CD14-positive monocyte (primary cell): ENCODE measurements at regions not wholly inside any gene's neighbourhood (a gene's known extent, or its start where the extent isn't known, plus 50 kb on each side); places are given as distances from the start of the nearest gene placed in this dataset.

Experiments
- DNase-seq, 3 donors: peaks; one replicate each; pipeline ENCODE4 v3.0.0-alpha.2; 2011 to 2022
- H2AFZ ChIP-seq: 2 replicates; pipeline ENCODE4 v1.6.0; 2012; ENCODE audit warnings: mild to moderate bottlenecking, low read depth, low read length, inconsistent platforms; ENCODE audit not compliant: insufficient read depth, poor library complexity, severe bottlenecking
- H3K27ac ChIP-seq, 2 donors: 1 replicate in 1 of 2; 2 replicates in 1 of 2; pipeline ENCODE4 v1.5.1; 2012 to 2013; ENCODE audit warnings: low read length in 2 of 2, control low read depth in 1 of 2, inconsistent platforms in 1 of 2, low read depth in 1 of 2, mild to moderate bottlenecking in 1 of 2
- H3K27me3 ChIP-seq, 2 donors: one replicate each; pipeline versions ENCODE4 v1.6.0 to v1.6.1; 2011 to 2013; ENCODE audit warnings: low read length in 2 of 2; ENCODE audit not compliant: control insufficient read depth in 2 of 2, insufficient read depth in 2 of 2
- H3K36me3 ChIP-seq, 2 donors: replicated peaks in 1 of 2; 1 replicate in 1 of 2; 2 replicates in 1 of 2; pipeline versions ENCODE4 v1.5.1 to v1.6.1; 2012 to 2013; ENCODE audit warnings: low read length in 2 of 2, control low read depth in 1 of 2, inconsistent platforms in 1 of 2, mild to moderate bottlenecking in 1 of 2; ENCODE audit not compliant: insufficient read depth in 2 of 2, control insufficient read depth in 1 of 2
- H3K4me1 ChIP-seq, 2 donors: 1 replicate in 1 of 2; 2 replicates in 1 of 2; pipeline versions ENCODE4 v1.5.1 to v1.6.1; 2012 to 2013; ENCODE audit warnings: low read length in 2 of 2, control low read depth in 1 of 2, inconsistent platforms in 1 of 2, mild to moderate bottlenecking in 1 of 2, moderate library complexity in 1 of 2; ENCODE audit not compliant: insufficient read depth in 2 of 2, control insufficient read depth in 1 of 2
- H3K4me2 ChIP-seq: replicated peaks from 2 replicates; pipeline ENCODE3; 2012; ENCODE audit warnings: low read length, moderate library complexity, mild to moderate bottlenecking; ENCODE audit not compliant: poor library complexity, severe bottlenecking; ENCODE audit errors: extremely low read depth
- H3K4me3 ChIP-seq, 3 experiments: fragments of 200-600 bp in 1 of 3; sonication (generic) in 1 of 3; replicated peaks in 1 of 3; 1 replicate in 2 of 3; 2 replicates in 1 of 3; pipeline ENCODE4 v1.5.1; 2011 to 2013; ENCODE audit warnings: low read length in 3 of 3, mild to moderate bottlenecking in 3 of 3, control low read depth in 2 of 3, low read depth in 2 of 3, inconsistent platforms in 1 of 3, moderate library complexity in 1 of 3
- H3K79me2 ChIP-seq: 2 replicates; pipeline ENCODE4 v1.6.0; 2012; ENCODE audit warnings: mild to moderate bottlenecking, control low read depth, inconsistent platforms, low read length, moderate library complexity; ENCODE audit not compliant: insufficient read depth
- H3K9ac ChIP-seq: 2 replicates; pipeline ENCODE4 v1.6.0; 2017; ENCODE audit warnings: low read length, mild to moderate bottlenecking; ENCODE audit not compliant: insufficient read depth, poor library complexity, severe bottlenecking
- H3K9me3 ChIP-seq, 2 donors: replicated peaks in 1 of 2; 1 replicate in 1 of 2; 2 replicates in 1 of 2; pipeline versions ENCODE4 v1.5.1 to v1.6.1; 2012 to 2013; ENCODE audit warnings: low read length in 2 of 2, control low read depth in 1 of 2; ENCODE audit not compliant: control insufficient read depth in 1 of 2, insufficient read depth in 1 of 2
- H4K20me1 ChIP-seq: 2 replicates; pipeline ENCODE4 v1.6.0; 2012; ENCODE audit warnings: mild to moderate bottlenecking, low read length, control low read depth, moderate library complexity; ENCODE audit not compliant: insufficient read depth
- H3K27ac Mint-ChIP-seq, 7 donors: one replicate each; pipeline ENCODE4 v1.8.0; 2020; ENCODE audit warnings: mild to moderate bottlenecking in 7 of 7, mixed read lengths in 7 of 7, moderate library complexity in 6 of 7, inconsistent platforms in 2 of 7
- H3K27me3 Mint-ChIP-seq, 3 donors: one replicate each; pipeline ENCODE4 v1.8.0; 2021 to 2022; ENCODE audit warnings: low read depth in 3 of 3, mild to moderate bottlenecking in 3 of 3, mixed read lengths in 3 of 3, moderate library complexity in 3 of 3, inconsistent platforms in 1 of 3
- H3K36me3 Mint-ChIP-seq, 2 donors: one replicate each; pipeline ENCODE4 v1.8.0; 2020; ENCODE audit warnings: mixed read lengths in 2 of 2, inconsistent platforms in 1 of 2, mild to moderate bottlenecking in 1 of 2
- H3K4me1 Mint-ChIP-seq: one replicate; pipeline ENCODE4 v1.8.0; 2020; ENCODE audit warnings: mild to moderate bottlenecking, mixed read lengths
- H3K4me3 Mint-ChIP-seq, 2 donors: one replicate each; pipeline ENCODE4 v1.8.0; 2020; ENCODE audit warnings: mild to moderate bottlenecking in 2 of 2, mixed read lengths in 2 of 2, moderate library complexity in 1 of 2
- H3K9me3 Mint-ChIP-seq, 7 donors: one replicate each; pipeline ENCODE4 v1.8.0; 2020 to 2022; ENCODE audit warnings: mixed read lengths in 7 of 7, mild to moderate bottlenecking in 6 of 7, moderate library complexity in 6 of 7, inconsistent platforms in 2 of 7
- WGBS: methylation state at CpG from one replicate; pipeline ENCODE4 v1.1.5; 2013; ENCODE audit warnings: missing lambda C conversion rate; ENCODE audit not compliant: insufficient coverage; 5-methylcytosine and 5-hydroxymethylcytosine counted together
- intact Hi-C, 2 donors: fragments of 100-400 bp; cut with micrococcal nuclease; formaldehyde crosslinking; loops; one replicate each; pipeline versions ENCODE4 v1.15.0 to v1.15.1; 2023
- TF ChIP-seq, protein P1 (sequence below): fragments of 200-600 bp; IDR thresholded peaks from one replicate; pipeline ENCODE4 v1.8.0; 2022; ENCODE audit warnings: antibody characterized with exemption, mild to moderate bottlenecking

- TF ChIP-seq, protein P1, sequence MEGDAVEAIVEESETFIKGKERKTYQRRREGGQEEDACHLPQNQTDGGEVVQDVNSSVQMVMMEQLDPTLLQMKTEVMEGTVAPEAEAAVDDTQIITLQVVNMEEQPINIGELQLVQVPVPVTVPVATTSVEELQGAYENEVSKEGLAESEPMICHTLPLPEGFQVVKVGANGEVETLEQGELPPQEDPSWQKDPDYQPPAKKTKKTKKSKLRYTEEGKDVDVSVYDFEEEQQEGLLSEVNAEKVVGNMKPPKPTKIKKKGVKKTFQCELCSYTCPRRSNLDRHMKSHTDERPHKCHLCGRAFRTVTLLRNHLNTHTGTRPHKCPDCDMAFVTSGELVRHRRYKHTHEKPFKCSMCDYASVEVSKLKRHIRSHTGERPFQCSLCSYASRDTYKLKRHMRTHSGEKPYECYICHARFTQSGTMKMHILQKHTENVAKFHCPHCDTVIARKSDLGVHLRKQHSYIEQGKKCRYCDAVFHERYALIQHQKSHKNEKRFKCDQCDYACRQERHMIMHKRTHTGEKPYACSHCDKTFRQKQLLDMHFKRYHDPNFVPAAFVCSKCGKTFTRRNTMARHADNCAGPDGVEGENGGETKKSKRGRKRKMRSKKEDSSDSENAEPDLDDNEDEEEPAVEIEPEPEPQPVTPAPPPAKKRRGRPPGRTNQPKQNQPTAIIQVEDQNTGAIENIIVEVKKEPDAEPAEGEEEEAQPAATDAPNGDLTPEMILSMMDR: no peak
- peaks cover 4 to 12% (median 7%) of the 10 kb centered on the region in 7 donors for H3K9me3 Mint-ChIP-seq
- Histone ChIP-seq H3K9me3 (peaks cover 0 to 5% of the 10 kb centered on the region in 2 donors), H3K27me3 (no peaks in the 10 kb centered on the region), H3K4me2 (no peak overlapping the region), H3K4me1 (no peaks in the 10 kb centered on the region), H4K20me1 (no peaks in the 10 kb centered on the region), H3K27ac (no peak overlapping the region), H3K36me3 (no peaks in the 10 kb centered on the region), H3K4me3 (no peak overlapping the region), H3K9ac (no peak overlapping the region), H3K79me2 (no peaks in the 10 kb centered on the region), H2AFZ (no peak overlapping the region)
- DNase-seq: no peak
- no peak overlapping the region for H3K27ac Mint-ChIP-seq
- H3K4me3 Mint-ChIP-seq: no peak overlapping the region
- no CpG with 5 or more reads among the region's 1 CpG for WGBS
- H3K36me3 Mint-ChIP-seq: no peaks in the 10 kb centered on the region
- intact Hi-C loops: no loop called here
- H3K27me3 Mint-ChIP-seq: peaks cover 0 to 2% (median 0%) of the 10 kb centered on the region in 3 donors
- H3K4me1 Mint-ChIP-seq: no peaks in the 10 kb centered on the region
Measured at GRCh38 chr3:180764481-180764880, 85.2 kb upstream of the CCDC39 start.

- H3K9ac ChIP-seq: no peak overlapping the region
- no peak overlapping the region for H3K4me3 ChIP-seq
- no peaks in the 10 kb centered on the region for H3K27me3 ChIP-seq
- H3K4me1 Mint-ChIP-seq: no peaks in the 10 kb centered on the region
- H2AFZ ChIP-seq: no peak overlapping the region
- no peaks in the 10 kb centered on the region for H4K20me1 ChIP-seq
- TF ChIP-seq, protein P1: no peak
- H3K36me3 Mint-ChIP-seq: no peaks in the 10 kb centered on the region
- peaks cover 3 to 15% (median 6%) of the 10 kb centered on the region in 7 donors for H3K9me3 Mint-ChIP-seq
- peaks cover 0 to 3% of the 10 kb centered on the region in 2 donors for H3K9me3 ChIP-seq
- no peaks in the 10 kb centered on the region for H3K36me3 ChIP-seq
- intact Hi-C loops: no loop called here
- no peaks in the 10 kb centered on the region for H3K79me2 ChIP-seq
- no peak overlapping the region for H3K4me2 ChIP-seq
- H3K27me3 Mint-ChIP-seq: no peaks in the 10 kb centered on the region
- no peak overlapping the region for H3K27ac Mint-ChIP-seq
- H3K27ac ChIP-seq: no peak overlapping the region
- no peak for DNase-seq
- H3K4me1 ChIP-seq: no peaks in the 10 kb centered on the region
- no peak overlapping the region for H3K4me3 Mint-ChIP-seq
- no CpG with 5 or more reads among the region's 1 CpG for WGBS
Measured at GRCh38 chr3:180770639-180771038, 91.3 kb upstream of the CCDC39 start.
